Endothelial cell of umbilical vein (primary cell): ENCODE measurements at regions not wholly inside any gene's neighbourhood (a gene's known extent, or its start where the extent isn't known, plus 50 kb on each side); places are given as distances from the start of the nearest gene placed in this dataset.

Source experiments
- BruUV-seq: library from RNA; stranded (reverse); fragments of 400-500 nt; replicated peaks from 2 replicates; lab custom pipeline; 2021; lab: Mats Ljungman, UMichigan
- CTCF ChIA-PET: fragments of 300-600, 350-600 bp; sonication (Branson Sonifier 250); formaldehyde crosslinking; loops from one replicate; lab custom pipeline; 2021; ENCODE audit warnings: antibody characterized with exemption, inconsistent platforms; lab: Charles Lee
- POLR2A ChIA-PET: fragments of 300-600, 350-600 bp; sonication (Branson Sonifier 250); formaldehyde crosslinking; loops from one replicate; lab custom pipeline; 2021; ENCODE audit warnings: antibody characterized with exemption, inconsistent platforms; lab: Charles Lee
- DNase-seq: peaks from one replicate; pipeline ENCODE4 v3.0.0-alpha.2; 2011; ENCODE audit warnings: low read depth, low spot score
- FAIRE-seq: peaks from 2 replicates; lab custom pipeline; 2011; peaks lifted over from hg19 to GRCh38; lab: Jason Lieb, UNC
- H2AFZ ChIP-seq: 2 replicates; pipeline ENCODE4 v1.6.0; 2012; ENCODE audit warnings: low read depth, low read length, control low read depth, inconsistent platforms
- H3K27ac ChIP-seq: 2 replicates; pipeline ENCODE4 v1.5.1; 2011; ENCODE audit warnings: low read depth, mild to moderate bottlenecking, control low read depth, low read length, moderate library complexity; ENCODE audit not compliant: insufficient read depth
- H3K27me3 ChIP-seq, 2 experiments: 2 replicates each; pipeline versions ENCODE4 v1.6.0 to v1.6.1; 2011; ENCODE audit warnings: low read length in 2 of 2, mixed read lengths in 1 of 2; ENCODE audit not compliant: control insufficient read depth in 2 of 2, insufficient read depth in 2 of 2
- H3K36me3 ChIP-seq, 2 experiments: 2 replicates in 1 of 2; 3 replicates in 1 of 2; pipeline ENCODE4 v1.5.1; 2011; ENCODE audit warnings: low read length in 2 of 2, mild to moderate bottlenecking in 1 of 2, moderate library complexity in 1 of 2; ENCODE audit not compliant: control insufficient read depth in 2 of 2, insufficient read depth in 2 of 2; ENCODE audit errors: extremely low read depth in 1 of 2
- H3K4me1 ChIP-seq: 3 replicates; pipeline ENCODE4 v1.5.1; 2011; ENCODE audit warnings: mild to moderate bottlenecking, low read length; ENCODE audit not compliant: control insufficient read depth, insufficient read depth; ENCODE audit errors: extremely low read depth
- H3K4me2 ChIP-seq: 2 replicates; pipeline ENCODE4 v1.6.1; 2011; ENCODE audit warnings: low read length, control low read depth, mixed read lengths; ENCODE audit not compliant: insufficient read depth
- H3K4me3 ChIP-seq, 3 experiments: fragments of 200-600 bp in 1 of 3; sonication (generic), shearing (Covaris generic) in 1 of 3; replicated peaks in 1 of 3; 2 replicates each; pipeline ENCODE4 v1.5.1; 2011 to 2016; ENCODE audit warnings: control low read depth in 3 of 3, low read length in 3 of 3, mild to moderate bottlenecking in 2 of 3, inconsistent platforms in 1 of 3, low read depth in 1 of 3, moderate library complexity in 1 of 3; ENCODE audit not compliant: insufficient read depth in 1 of 3
- H3K79me2 ChIP-seq: 2 replicates; pipeline ENCODE4 v1.6.0; 2012; ENCODE audit warnings: low read length, inconsistent platforms; ENCODE audit not compliant: control insufficient read depth, insufficient read depth
- H3K9ac ChIP-seq: replicated peaks from 2 replicates; pipeline ENCODE3; 2011; ENCODE audit warnings: low read length, control low read depth; ENCODE audit not compliant: insufficient read depth; ENCODE audit errors: extremely low read depth
- H3K9me1 ChIP-seq: replicated peaks from 3 replicates; pipeline ENCODE4 v1.6.0; 2011; ENCODE audit warnings: mild to moderate bottlenecking, low read length; ENCODE audit not compliant: control insufficient read depth, insufficient read depth; ENCODE audit errors: extremely low read depth
- H3K9me3 ChIP-seq: replicated peaks from 2 replicates; pipeline ENCODE4 v1.5.1; 2012; ENCODE audit warnings: low read length, inconsistent platforms; ENCODE audit not compliant: control insufficient read depth, insufficient read depth
- H4K20me1 ChIP-seq: replicated peaks from 2 replicates; pipeline ENCODE3; 2011; ENCODE audit warnings: mild to moderate bottlenecking, low read length; ENCODE audit not compliant: control insufficient read depth, insufficient read depth; ENCODE audit errors: extremely low read depth
- CTCF ChIP-seq, 2 donors: IDR thresholded peaks; 1 replicate in 1 of 2; 2 replicates in 1 of 2; pipeline ENCODE4 v1.5.1; 2011; ENCODE audit warnings: low read length in 2 of 2, mild to moderate bottlenecking in 2 of 2, moderate library complexity in 2 of 2, control low read depth in 1 of 2, inconsistent platforms in 1 of 2, low read depth in 1 of 2; ENCODE audit not compliant: insufficient read depth in 1 of 2; ENCODE audit errors: extremely low read depth in 1 of 2
- EZH2 ChIP-seq: IDR thresholded peaks from 2 replicates; pipeline ENCODE4 v1.6.1; 2012; ENCODE audit warnings: borderline replicate concordance, low read depth, mild to moderate bottlenecking, moderate library complexity, low read length, inconsistent platforms; ENCODE audit not compliant: severe bottlenecking
- FOS ChIP-seq: IDR thresholded peaks from 2 replicates; pipeline ENCODE4 v1.6.1; 2011; ENCODE audit warnings: mild to moderate bottlenecking, low read length, moderate library complexity, borderline replicate concordance; ENCODE audit not compliant: insufficient read depth
- GATA2 ChIP-seq: IDR thresholded peaks from 2 replicates; pipeline ENCODE4 v1.7.0; 2011; ENCODE audit warnings: low read depth, mild to moderate bottlenecking, moderate library complexity, mixed read lengths, low read length; ENCODE audit not compliant: insufficient read length, insufficient read depth
- JUN ChIP-seq: IDR thresholded peaks from 2 replicates; pipeline ENCODE4 v1.6.1; 2011; ENCODE audit warnings: borderline replicate concordance, low read depth; ENCODE audit not compliant: insufficient read length, insufficient read depth
- MAX ChIP-seq: IDR thresholded peaks from 2 replicates; pipeline ENCODE4 v1.6.1; 2011; ENCODE audit not compliant: insufficient read depth, insufficient read length
- MYC ChIP-seq: IDR thresholded peaks from one replicate; pipeline ENCODE4 v1.6.1; 2011; ENCODE audit warnings: mild to moderate bottlenecking, low read depth, low read length
- POLR2A ChIP-seq: IDR thresholded peaks from 2 replicates; pipeline ENCODE4 v1.6.1; 2012; ENCODE audit warnings: low read depth, mild to moderate bottlenecking, control low read depth, low read length
- POLR2AphosphoS5 ChIP-seq: IDR thresholded peaks from 2 replicates; pipeline ENCODE4 v1.6.1; 2012; ENCODE audit warnings: low read depth, mild to moderate bottlenecking, control low read depth, low read length, moderate library complexity; ENCODE audit not compliant: insufficient read depth
- dilution Hi-C: fragments of 300-500 bp; cut with MboI; formaldehyde crosslinking; loops from one replicate; pipeline ENCODE4 v1.15.0; 2019; ENCODE audit warnings: low sequenced_read_pairs; ENCODE audit not compliant: extremely low pct_ligation_motif_present
- intact Hi-C: fragments of 100-400 bp; cut with micrococcal nuclease; formaldehyde crosslinking; loops from one replicate; pipeline ENCODE4 v1.10.0; 2022

- Histone ChIP-seq H3K27me3 (no peaks in the 10 kb centered on the region), H4K20me1 (no peaks in the 10 kb centered on the region), H3K9ac (no peak overlapping the region), H2AFZ (no peak overlapping the region), H3K27ac (no peak overlapping the region), H3K4me3 (no peak overlapping the region), H3K36me3 (no peaks in the 10 kb centered on the region), H3K9me3 (no peaks in the 10 kb centered on the region), H3K79me2 (no peaks in the 10 kb centered on the region), H3K4me1 (no peaks in the 10 kb centered on the region), H3K9me1 (no peaks in the 10 kb centered on the region), H3K4me2 (no peak overlapping the region)
- DNase-seq (no peak), FAIRE-seq (no peak)
- dilution Hi-C loops: no loop called here
- intact Hi-C loops: no loop called here
- ChIA-PET POLR2A (no interaction called here), CTCF (no interaction called here)
- no TSS peak for BruUV-seq
- TF ChIP-seq FOS: no peak
- no peak for TF ChIP-seq POLR2A
- no peak for TF ChIP-seq POLR2AphosphoS5
- no peak for TF ChIP-seq JUN
- no peak for TF ChIP-seq EZH2
- no peak for TF ChIP-seq MAX
- TF ChIP-seq CTCF (IDR thresholded peaks at IDR 0.05; ENCODE audit: extremely low read depth in 1 of 2, insufficient read depth in 1 of 2, low read depth in 1 of 2, low read length in 2 of 2): no peak
- TF ChIP-seq MYC: no peak
- no peak for TF ChIP-seq GATA2
These were observed 325.9 kb upstream of the LINC00305 start for GRCh38 chr18:64474773-64475172.
